Right hindlimb (tissue), 1 donor: ENCODE measurements at regions not wholly inside any gene's neighbourhood (a gene's known extent, or its start where the extent isn't known, plus 50 kb on each side); places are given as distances from the start of the nearest gene placed in this dataset.
A peak's percentile ranks its signal among the peaks of the same experiment; 100 is the strongest.

Source experiments
- DNase-seq: peaks from one replicate; pipeline ENCODE4 v3.0.0-alpha.2; 2018

DNA sequence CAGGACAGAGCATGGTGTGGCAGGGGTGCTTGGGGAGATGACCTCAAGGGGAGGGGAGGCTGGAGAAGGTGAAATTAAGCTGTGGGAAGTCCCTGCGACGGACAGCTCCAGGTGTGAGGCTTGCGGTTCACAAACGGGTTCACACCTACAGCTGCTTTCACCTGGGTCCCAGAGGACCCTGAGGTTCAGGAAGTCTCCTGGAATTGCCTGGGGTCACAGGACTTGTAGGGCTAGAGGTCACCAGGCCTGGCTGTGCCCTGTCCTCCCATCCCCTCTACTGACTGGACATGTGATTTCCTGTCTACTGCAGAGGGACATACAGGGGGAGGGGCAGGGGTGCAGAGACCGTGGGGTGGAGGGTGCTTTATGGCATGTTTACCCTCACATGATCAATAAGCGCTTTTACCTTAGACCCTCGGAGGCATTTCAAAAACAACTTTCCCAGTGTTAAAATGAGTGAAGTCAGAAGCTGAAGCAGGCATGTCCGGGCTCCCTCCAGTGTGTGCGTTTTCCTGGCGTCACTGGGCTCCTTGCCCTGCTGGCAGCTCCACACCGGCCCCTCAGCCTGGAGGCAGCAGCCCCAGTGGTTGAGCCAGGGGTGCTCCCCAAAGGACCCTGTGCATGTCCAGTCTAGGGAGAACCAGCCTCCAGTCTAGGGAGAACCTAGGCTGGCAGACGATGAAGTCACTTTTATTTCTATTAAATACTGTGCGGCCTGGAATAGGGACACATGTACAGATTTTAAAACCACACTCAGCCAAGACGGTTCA, 66.6 kb upstream of the IGFBP3 start:
- no peak for DNase-seq

DNA sequence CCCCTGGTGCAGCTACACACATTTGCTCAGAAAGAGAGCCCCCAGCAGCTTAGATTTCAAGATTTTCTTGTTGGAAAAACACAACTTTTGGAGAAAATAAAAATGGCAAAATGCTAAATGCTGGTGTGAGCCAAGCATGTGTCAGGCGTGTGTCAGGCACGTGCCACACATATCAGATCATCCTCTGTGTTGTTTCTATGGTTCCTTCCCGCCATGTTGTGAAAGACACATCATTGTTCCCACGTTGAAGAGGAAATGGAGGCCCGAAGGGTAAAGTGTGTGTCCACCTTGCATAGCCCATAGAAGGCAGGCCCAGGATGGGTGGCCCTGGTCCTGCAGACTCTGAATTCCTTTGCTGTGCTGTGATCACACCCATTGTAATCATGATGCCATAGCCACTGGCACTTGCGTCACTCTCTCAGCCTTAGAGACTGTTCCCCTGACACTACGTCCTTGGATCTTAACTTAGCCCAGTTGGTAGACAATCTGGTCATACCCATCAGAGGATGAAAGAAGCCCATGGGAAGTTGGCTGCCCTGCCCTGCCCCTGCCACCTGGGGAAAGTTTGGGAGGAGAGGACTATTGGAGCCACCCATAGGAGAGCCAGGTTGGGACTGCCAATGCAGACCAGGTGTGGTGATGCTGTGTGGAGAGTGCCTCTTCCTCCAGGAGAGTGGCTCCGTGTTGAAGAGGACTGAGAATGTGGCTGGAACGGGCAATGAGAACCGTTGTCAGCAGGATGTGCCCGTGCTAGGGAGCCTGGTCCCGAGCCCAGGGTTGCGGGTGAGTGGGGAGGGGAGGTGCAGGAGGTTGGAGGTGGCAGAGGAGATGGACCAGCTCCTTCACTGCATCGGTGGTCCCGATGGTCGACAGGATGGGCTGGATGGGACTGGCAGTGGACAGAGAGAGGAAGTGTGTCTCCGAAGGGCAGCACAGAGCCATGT, 65.6 kb upstream of the IGFBP3 start:
- no peak for DNase-seq

DNA sequence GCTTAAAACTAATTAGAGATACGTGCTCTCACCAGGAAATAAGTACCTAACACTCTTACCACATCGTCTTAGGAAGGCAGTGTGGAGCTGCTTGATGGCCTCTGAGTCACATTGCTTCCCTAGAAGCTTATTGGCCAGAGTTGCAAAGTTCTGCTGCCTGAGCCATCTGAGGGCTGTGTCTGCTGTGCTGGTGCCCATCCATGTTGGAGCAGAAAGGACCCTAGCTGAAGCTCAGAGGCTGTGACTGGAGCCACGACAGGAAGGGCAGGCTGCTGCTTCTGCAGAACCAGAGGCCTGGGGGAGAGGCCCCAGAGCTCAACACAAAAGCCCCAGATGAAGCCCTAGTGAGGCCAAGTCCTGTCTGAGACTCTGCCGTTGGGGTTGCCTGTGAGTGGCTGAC, 64.8 kb upstream of the IGFBP3 start:
- DNase-seq: no peak

- no peak for DNase-seq
These were observed 63.6 kb upstream of the IGFBP3 start for GRCh38 chr7:45984386-45985295.

DNA sequence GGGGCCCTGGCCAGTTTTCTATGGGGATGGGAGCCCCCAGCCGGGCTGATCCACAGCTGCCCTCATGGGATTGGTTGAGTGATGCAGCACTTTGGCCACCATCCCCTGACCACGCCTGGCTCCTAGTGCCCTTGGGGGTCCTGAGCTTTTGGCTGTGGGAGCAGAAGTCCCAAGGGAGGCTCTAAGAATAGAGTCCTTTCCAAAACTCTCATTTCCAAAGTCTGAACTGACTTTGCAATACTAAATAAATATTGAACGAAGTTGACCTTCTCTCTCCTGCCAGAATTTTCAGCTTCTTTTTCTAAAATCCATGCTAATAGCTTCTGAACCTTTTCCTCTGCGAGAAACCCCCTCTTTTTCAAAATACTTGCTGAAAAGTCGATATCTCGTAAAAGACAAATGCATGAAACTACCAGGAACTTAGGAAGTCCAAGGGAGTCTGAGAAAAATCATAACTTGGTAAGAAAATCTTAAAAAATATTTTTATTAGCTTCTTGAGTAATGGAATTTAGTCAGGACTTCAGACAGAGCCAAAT, 62.7 kb upstream of the IGFBP3 start:
- no peak for DNase-seq

DNA sequence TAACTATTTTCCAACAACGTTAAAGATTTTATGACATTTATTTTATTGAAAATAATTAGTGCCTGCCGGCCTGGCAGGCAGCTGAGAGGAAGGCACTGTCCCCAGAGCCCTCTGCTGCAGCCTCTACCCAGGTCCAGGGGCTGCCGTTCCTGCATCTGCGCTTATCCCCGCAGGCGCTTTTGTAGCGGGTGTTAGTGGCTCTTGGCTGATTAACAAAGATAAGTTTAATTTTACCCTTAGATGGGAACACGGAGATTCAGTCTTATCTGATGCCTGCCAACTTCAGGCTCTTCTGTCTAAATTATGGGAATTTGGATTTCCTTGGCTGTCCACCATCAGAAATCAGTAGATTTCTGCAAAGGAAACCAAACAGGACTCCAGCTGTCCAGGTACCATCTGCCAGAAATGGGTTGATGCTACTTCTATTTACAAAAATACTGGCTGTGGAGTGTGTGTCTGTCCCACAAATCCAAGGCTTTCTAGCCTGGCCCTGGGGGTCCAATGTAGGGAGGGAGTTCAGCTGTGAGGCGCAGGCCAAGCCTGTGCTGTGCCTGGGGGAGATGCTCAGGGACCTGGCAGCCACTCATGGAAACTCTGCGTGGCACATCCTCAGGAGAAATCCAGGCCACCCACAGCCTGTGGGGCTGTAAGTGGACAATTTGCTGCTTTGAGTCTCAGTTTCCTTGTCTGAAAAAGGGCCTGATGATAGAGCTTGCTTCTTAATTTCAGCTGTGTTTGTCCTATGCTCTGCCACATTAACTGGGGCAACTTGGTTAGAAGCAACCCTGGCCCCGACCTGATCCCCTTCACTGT, 62.0 kb upstream of the IGFBP3 start:
- no peak for DNase-seq

- no peak for DNase-seq
These were observed 61.1 kb upstream of the IGFBP3 start for GRCh38 chr7:45982132-45982531.

DNA sequence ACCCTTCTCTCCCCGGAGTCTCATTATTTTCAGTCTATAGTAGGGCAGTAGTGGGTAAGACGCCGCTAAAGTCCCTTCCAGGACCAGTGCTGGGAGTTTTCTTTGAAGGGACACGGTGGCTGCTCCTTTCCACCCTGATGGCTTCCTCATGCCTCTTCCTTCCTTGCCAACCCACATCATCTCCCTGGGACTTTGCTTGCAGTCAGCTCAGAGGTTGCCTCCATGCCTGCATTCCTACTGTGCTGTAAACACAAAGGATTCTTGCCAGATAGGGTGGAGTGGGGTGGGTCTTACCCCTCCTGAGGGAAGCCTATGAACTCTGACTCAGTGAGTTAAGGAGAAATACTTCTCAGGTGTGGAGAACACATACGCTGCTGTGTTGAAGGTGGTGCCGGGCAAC, 59.9 kb upstream of the IGFBP3 start:
- DNase-seq: no peak

GRCh38 chr7:45980181-45980905, 59.3 kb upstream of the IGFBP3 start:
- no peak for DNase-seq

DNA sequence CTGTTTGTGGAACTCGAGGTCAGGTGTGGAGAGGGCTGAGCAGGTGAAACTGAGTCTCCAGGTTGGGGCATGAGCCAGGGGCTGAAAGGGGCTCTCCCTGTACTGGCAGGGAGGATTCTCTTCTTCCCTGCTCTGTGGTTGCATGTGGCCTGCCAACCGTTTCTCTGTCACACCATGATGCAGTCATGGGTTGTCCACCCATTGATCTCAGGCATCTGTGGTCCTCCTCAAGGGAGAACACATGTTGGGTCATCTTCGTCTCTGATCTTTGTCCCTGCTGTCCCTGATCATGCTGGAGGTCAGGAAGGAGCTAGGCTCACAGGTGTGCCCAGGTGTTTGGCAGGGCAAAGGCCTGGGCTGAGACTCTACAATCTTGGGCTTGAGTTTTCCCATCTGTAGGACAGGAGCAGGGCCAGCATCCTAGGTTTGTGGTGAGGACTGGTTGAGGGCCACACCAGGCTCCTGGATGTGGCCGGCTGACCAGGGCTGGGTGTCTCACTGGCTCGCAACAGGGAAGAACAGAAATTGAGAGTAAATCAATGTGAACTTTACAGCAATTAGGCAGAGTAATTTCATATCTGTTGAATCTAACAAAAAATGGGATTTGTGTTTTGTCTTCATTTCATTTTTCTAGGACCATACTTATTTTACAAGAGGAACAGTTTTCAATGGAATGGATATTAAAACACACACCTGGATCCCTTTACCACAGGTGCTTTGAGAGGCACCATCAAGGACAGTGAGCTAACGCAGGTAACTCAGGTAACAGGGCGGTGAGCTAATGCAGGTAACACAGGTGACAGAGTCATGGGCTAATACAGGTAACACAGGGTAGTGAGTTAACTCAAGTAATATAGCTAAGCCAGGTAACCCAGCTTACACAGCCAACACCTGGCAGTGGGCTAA, 58.5 kb upstream of the IGFBP3 start:
- DNase-seq: no peak

DNA sequence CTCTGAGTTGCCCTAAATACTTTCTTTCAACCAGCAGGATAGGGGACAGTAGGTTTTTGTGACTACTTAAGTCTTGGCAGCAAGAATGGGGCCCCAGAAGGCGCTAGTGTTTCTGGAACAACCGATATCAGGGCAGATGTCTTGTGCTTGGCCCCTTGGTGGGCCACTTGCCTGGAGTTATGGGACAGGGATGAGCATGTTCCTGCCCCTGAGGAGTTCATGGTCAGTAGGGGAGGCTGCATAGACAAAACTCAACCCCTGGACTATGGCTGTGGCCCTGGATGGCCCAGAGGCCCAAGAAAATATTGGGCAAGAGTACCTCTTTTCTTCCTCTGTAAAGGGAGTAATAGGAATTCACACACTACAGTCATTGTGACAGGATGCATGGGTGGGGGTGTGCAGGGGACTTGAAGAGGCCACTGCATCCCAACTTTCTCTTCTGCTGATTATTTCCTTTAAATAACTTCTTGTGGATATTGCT, 57.7 kb upstream of the IGFBP3 start:
- DNase-seq: no peak

- peak; percentile 40 for DNase-seq
These were observed 57.1 kb upstream of the IGFBP3 start for GRCh38 chr7:45978010-45978681.

GRCh38 chr7:45977256-45977780, 56.2 kb upstream of the IGFBP3 start:
- DNase-seq: no peak

DNA sequence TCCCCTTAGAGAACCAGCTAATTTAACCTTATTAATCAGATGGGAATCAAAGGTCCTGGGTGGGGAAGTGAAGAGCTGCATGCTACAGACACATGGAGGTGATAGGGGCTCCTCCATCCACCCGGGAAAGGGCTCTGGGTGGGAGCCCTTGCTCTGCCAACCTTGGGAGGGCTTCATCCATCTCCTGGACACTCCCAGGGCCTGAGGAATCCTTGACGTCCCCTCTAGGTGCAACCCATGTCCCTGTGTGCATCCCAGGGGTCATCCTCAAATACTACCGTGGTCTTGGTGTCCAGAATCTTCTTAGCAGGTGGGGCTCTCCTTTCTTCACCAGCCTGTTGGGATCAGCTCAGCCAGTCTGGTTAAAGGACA, 55.4 kb upstream of the IGFBP3 start:
- no peak for DNase-seq

GRCh38 chr7:45975847-45976484, 54.9 kb upstream of the IGFBP3 start:
- no peak for DNase-seq

- no peak for DNase-seq
These were observed 54.3 kb upstream of the IGFBP3 start for GRCh38 chr7:45975367-45975766.

- DNase-seq: no peak
These were observed 53.7 kb upstream of the IGFBP3 start for GRCh38 chr7:45974540-45975360.
